ENCODE measurements at regions not wholly inside any gene's neighbourhood (a gene's known extent, or its start where the extent isn't known, plus 50 kb on each side); places are given as distances from the start of the nearest gene placed in this dataset.

GRCh38 chr13:97629601-97630272, 195.8 kb downstream of the RAP2A start:
- Histone ChIP-seq H3K27me3 (no peaks in the 10 kb centered on the region), H3K4me1 (peaks cover 0 to 3% (median 0%) of the 10 kb centered on the region in 4 donors), H3K27ac (no peak overlapping the region), H3K9me3 (peaks cover 0 to 7% (median 5%) of the 10 kb centered on the region in 3 donors), H3K4me3 (no peak overlapping the region), H3K36me3 (no peaks in the 10 kb centered on the region)
- intact Hi-C loops (cut with DNase I; ENCODE audit: low total_unique reads): no loop called here
- no peak for TF ChIP-seq CTCF (IDR thresholded peaks at IDR 0.05)
- DNase-seq: no peak

GRCh38 chr13:97630725-97631124, 196.8 kb downstream of the RAP2A start:
- Histone ChIP-seq H3K4me1 (peaks cover 0 to 3% (median 0%) of the 10 kb centered on the region in 4 donors), H3K27ac (no peak overlapping the region), H3K4me3 (no peak overlapping the region), H3K36me3 (no peaks in the 10 kb centered on the region), H3K27me3 (no peaks in the 10 kb centered on the region), H3K9me3 (peaks cover 0 to 7% (median 5%) of the 10 kb centered on the region in 3 donors)
- no peak for TF ChIP-seq CTCF (IDR thresholded peaks at IDR 0.05)
- intact Hi-C loops (cut with DNase I; ENCODE audit: low total_unique reads): no loop called here
- no peak for DNase-seq

- no peak overlapping the region for H3K4me3 ChIP-seq
- intact Hi-C loops (cut with DNase I; ENCODE audit: low total_unique reads): no loop called here
- H3K4me1 ChIP-seq: peaks cover 0 to 3% (median 0%) of the 10 kb centered on the region in 4 donors
- H3K27me3 ChIP-seq: no peaks in the 10 kb centered on the region
- H3K36me3 ChIP-seq: no peaks in the 10 kb centered on the region
- TF ChIP-seq CTCF (IDR thresholded peaks at IDR 0.05): no peak
- DNase-seq: no peak
- no peak overlapping the region for H3K27ac ChIP-seq
- H3K9me3 ChIP-seq: peaks cover 0 to 7% (median 5%) of the 10 kb centered on the region in 3 donors
These were observed 197.2 kb downstream of the RAP2A start for GRCh38 chr13:97631158-97631557.

GRCh38 chr13:97639236-97639635, 205.3 kb downstream of the RAP2A start:
- no peak for TF ChIP-seq CTCF (IDR thresholded peaks at IDR 0.05)
- Histone ChIP-seq H3K4me1 (no peaks in the 10 kb centered on the region), H3K9me3 (no peaks in the 10 kb centered on the region), H3K36me3 (no peaks in the 10 kb centered on the region), H3K27ac (no peak overlapping the region), H3K27me3 (no peaks in the 10 kb centered on the region), H3K4me3 (no peak overlapping the region)
- DNase-seq: no peak
- intact Hi-C loops (cut with DNase I; ENCODE audit: low total_unique reads): no loop called here

- Histone ChIP-seq H3K9me3 (no peaks in the 10 kb centered on the region), H3K4me3 (no peak overlapping the region), H3K36me3 (no peaks in the 10 kb centered on the region), H3K27ac (no peak overlapping the region), H3K4me1 (no peaks in the 10 kb centered on the region), H3K27me3 (no peaks in the 10 kb centered on the region)
- no peak for TF ChIP-seq CTCF (IDR thresholded peaks at IDR 0.05)
- DNase-seq: no peak
- intact Hi-C loops (cut with DNase I; ENCODE audit: low total_unique reads): no loop called here
These were observed 206.3 kb downstream of the RAP2A start for GRCh38 chr13:97640268-97640667.
